GM06990 (cell line): ENCODE measurements at regions not wholly inside any gene's neighbourhood (a gene's known extent, or its start where the extent isn't known, plus 50 kb on each side); places are given as distances from the start of the nearest gene placed in this dataset.

Experiments
- DNase-seq: peaks from one replicate; pipeline ENCODE4 v3.0.0-alpha.2; 2011; ENCODE audit not compliant: insufficient read length; ENCODE audit errors: extremely low read depth
- H3K27me3 ChIP-seq: replicated peaks from 2 replicates; pipeline ENCODE4 v1.6.0; 2011; ENCODE audit warnings: low read length; ENCODE audit not compliant: control insufficient read depth, insufficient read depth
- H3K36me3 ChIP-seq: 2 replicates; pipeline ENCODE4 v1.5.1; 2011; ENCODE audit warnings: low read length; ENCODE audit not compliant: control insufficient read depth, insufficient read depth
- H3K4me3 ChIP-seq: replicated peaks from 2 replicates; pipeline ENCODE4 v1.5.1; 2011; ENCODE audit warnings: low read depth, mild to moderate bottlenecking, control low read depth, low read length
- TF ChIP-seq, protein P1 (sequence below): IDR thresholded peaks from 2 replicates; pipeline ENCODE4 v1.5.1; 2011; ENCODE audit warnings: low read length, control low read depth, mild to moderate bottlenecking, inconsistent platforms; ENCODE audit not compliant: insufficient read depth, poor library complexity, severe bottlenecking

DNA sequence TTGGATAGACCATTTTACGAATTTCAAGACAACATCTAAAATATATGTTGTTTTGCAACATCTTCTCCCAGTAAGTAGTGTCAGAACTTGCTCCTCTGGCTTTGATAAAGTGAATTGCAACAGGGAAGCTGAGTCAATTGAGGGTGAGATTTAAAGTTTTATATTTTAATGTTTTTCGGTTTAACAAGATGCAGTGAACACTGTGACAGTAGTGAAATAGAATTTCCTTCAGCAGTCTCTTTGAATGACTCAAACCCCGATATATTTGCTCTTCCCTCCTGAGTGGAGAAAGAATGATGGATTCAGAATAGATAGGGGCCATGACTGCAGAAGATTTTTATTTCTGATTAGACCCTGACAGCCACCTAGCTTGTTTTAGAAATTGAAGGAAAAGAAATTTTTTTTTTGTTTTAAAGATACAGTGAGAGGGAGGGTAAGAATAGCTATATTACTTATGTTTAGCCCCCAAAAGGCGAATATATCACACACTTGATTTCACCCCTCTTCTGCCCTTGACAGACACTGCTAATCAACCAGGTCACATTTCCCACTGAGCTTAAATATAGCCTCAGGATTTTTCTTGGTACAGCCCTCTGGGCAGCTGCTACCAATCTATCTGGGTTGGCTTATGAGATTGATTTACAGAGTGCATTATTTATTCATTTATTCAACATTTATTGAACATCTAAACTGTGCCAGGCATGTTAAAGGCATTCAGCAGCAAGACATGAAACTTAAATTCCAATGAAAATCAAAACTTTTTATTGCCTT, 183.3 kb upstream of the ADAMTS9 start:
- no peak for DNase-seq
- TF ChIP-seq, protein P1, sequence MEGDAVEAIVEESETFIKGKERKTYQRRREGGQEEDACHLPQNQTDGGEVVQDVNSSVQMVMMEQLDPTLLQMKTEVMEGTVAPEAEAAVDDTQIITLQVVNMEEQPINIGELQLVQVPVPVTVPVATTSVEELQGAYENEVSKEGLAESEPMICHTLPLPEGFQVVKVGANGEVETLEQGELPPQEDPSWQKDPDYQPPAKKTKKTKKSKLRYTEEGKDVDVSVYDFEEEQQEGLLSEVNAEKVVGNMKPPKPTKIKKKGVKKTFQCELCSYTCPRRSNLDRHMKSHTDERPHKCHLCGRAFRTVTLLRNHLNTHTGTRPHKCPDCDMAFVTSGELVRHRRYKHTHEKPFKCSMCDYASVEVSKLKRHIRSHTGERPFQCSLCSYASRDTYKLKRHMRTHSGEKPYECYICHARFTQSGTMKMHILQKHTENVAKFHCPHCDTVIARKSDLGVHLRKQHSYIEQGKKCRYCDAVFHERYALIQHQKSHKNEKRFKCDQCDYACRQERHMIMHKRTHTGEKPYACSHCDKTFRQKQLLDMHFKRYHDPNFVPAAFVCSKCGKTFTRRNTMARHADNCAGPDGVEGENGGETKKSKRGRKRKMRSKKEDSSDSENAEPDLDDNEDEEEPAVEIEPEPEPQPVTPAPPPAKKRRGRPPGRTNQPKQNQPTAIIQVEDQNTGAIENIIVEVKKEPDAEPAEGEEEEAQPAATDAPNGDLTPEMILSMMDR, result no peak
- Histone ChIP-seq H3K36me3 (no peaks in the 10 kb centered on the region), H3K4me3 (no peak overlapping the region), H3K27me3 (no peaks in the 10 kb centered on the region)

DNA sequence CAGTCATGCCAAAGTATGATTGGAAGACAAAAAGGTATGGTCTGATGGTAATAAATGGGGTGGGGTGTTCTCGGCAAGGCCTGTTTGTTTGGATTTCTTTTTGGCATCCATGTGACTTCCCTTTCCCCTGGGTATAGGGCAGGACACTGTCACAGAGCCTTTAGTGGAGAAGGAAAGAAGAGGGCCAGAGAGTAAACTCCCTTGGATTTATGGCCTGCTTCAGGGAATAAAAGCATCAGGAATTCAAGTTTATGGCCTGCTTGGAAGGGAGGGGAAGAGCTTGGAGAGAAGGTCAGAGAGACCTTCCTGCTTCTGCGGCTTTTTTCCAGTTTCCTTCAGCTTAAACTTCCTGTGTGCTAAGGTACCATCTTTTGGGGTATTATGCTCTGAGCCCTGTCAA, 179.4 kb upstream of the ADAMTS9 start:
- TF ChIP-seq, protein P1, result no peak
- no peak for DNase-seq

DNA sequence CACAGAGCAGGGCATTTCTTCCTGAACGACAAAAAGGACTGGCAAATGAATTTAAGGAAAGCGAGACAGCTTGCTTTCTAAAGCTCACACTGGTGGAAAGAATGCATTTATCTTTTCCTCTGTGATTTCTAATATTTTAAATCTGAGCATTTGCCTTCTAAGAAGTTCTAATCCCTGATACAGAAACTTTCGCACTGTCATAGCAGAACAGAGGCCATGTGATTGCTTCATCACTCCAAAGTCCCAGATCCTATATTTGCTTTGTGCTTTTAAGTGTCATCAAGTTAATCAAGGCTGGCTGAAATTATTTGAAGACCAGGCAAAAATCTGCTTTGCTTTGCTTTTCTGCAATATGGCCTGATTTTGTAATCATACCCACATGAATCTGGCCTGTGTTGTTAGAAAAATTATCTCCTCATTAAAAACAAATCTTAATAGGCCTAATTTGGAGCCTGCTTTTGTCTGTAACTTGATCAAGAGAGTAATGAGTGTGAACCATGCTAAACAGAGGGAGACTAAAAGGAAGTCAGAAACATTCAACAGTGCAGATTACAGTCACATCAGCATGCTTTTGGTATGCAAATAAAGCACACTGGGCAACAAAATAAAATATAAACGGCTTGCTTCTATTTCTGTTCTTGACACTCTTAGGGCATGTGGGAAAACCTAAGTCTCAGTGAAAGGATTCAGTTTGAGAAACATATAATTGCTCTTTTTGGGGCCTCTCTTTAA, 178.2 kb upstream of the ADAMTS9 start:
- no peak for DNase-seq
- H3K36me3 ChIP-seq, result no peaks in the 10 kb centered on the region
- TF ChIP-seq, protein P1, result no peak
- no peaks in the 10 kb centered on the region for H3K27me3 ChIP-seq
- no peak overlapping the region for H3K4me3 ChIP-seq

More for the DNA sequence above, 179.4 kb upstream of the ADAMTS9 start:
- Histone ChIP-seq H3K27me3 (no peaks in the 10 kb centered on the region), H3K4me3 (no peak overlapping the region), H3K36me3 (no peaks in the 10 kb centered on the region)

DNA sequence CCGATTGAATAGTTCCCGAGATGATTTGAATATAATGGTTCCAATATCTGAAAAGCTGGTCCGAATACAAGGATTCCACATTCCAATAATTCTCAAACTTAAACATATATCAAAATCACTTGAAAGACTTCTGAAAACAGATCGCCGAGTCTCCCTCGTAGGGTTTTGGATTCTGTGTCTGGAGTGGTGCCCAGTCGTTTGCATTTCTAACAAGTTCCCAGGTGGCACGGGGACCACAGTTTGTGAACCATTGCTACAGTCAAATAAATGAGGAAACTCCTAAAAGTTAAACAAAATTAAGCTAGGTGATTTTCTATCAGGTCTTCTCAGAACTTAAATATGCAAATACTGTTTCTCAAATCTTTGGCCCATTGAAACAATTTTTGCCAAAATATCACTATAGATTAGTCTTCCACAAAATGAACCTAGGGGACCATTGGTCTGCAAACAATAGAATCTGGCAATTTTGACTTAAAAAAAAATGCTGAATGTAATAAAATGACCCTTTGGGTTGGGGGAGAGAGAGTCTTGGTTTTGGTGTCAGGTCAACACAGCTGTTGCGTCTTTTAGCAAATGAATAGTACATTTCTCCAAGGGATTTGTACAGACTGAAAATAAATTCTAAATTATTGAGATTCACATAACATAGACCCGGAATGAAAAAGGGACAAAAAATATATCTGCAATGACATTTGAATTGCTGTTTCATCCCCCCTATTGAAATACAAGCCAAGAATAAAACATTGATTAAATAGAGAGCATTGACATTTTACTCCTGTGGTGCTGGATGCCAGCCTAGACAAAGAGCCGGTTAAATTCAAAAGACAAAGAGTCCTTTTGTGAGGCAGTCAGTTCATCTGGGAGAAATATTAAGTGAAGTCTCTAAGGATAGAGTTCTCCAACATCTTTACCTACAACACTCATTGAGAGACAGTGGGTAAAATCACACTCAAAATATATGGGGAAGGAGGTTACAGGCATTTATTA, 175.7 kb upstream of the ADAMTS9 start:
- DNase-seq, result no peak
- Histone ChIP-seq H3K27me3 (no peaks in the 10 kb centered on the region), H3K4me3 (no peak overlapping the region), H3K36me3 (no peaks in the 10 kb centered on the region)
- TF ChIP-seq, protein P1, result no peak

DNA sequence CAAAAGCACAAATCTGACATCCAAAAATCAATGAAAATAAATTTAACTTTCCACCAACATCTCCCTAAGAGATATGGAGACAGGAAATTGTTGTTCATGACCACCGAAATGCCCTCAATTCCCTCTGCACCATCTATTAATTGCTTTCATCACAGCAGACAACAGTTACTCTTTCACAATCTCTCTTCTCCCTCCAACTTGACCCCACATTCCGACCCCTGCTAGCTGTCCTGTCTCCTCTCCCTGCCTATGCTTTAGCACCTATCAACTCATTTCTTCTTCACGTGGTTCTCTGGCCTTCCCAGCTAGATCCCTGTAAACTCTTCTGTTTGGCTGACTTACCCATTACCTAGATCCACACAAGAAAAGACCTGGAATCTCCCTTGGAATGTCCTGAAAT, 173.9 kb upstream of the ADAMTS9 start:
- DNase-seq, result no peak
- TF ChIP-seq, protein P1, result no peak

More for the DNA sequence above, 173.9 kb upstream of the ADAMTS9 start:
- H3K27me3 ChIP-seq, result no peaks in the 10 kb centered on the region
- H3K36me3 ChIP-seq, result no peaks in the 10 kb centered on the region
- H3K4me3 ChIP-seq, result no peak overlapping the region
